ENCODE measurements at regions not wholly inside any gene's neighbourhood (a gene's known extent, or its start where the extent isn't known, plus 50 kb on each side); places are given as distances from the start of the nearest gene placed in this dataset.
"Not testable (repeated sequence)": the region's sequence is repeated elsewhere in the genome, so short reads cannot be mapped to it uniquely, and the experiment has no call there.

GRCh38 chr2:224217962-224218347 lies 178.9 kb upstream of the SERPINE2 start:
- dilution Hi-C loops (cut with MboI; ENCODE audit: extremely low pct_ligation_motif_present, low sequenced_read_pairs) = no loop called here
- DNase-seq (ENCODE audit: low read depth, low spot score) (no peak), FAIRE-seq (no peak)
- Histone ChIP-seq H2AFZ (ENCODE audit: low read depth, low read length) (no peak overlapping the region), H3K9me1 (replicated peaks; ENCODE audit: control insufficient read depth, extremely low read depth, insufficient read depth, low read length) (no peaks in the 10 kb centered on the region), H3K9me3 (replicated peaks; ENCODE audit: control insufficient read depth, insufficient read depth, low read length) (no peaks in the 10 kb centered on the region), H4K20me1 (replicated peaks; ENCODE audit: control insufficient read depth, extremely low read depth, insufficient read depth, low read length) (no peaks in the 10 kb centered on the region), H3K4me1 (ENCODE audit: control insufficient read depth, extremely low read depth, insufficient read depth, low read length) (peaks cover 26% of the 10 kb centered on the region), H3K9ac (replicated peaks; ENCODE audit: extremely low read depth, insufficient read depth, low read length) (no peak overlapping the region), H3K27ac (ENCODE audit: insufficient read depth, low read depth, low read length) (no peak overlapping the region), H3K36me3 (ENCODE audit: control insufficient read depth in 2 of 2, extremely low read depth in 1 of 2, insufficient read depth in 2 of 2, low read length in 2 of 2) (no peaks in the 10 kb centered on the region), H3K27me3 (ENCODE audit: control insufficient read depth in 2 of 2, insufficient read depth in 2 of 2, low read length in 2 of 2) (no peaks in the 10 kb centered on the region), H3K4me3 (replicated peaks in 1 of 3; ENCODE audit: insufficient read depth in 1 of 3, low read depth in 1 of 3, low read length in 3 of 3) (no peak overlapping the region), H3K79me2 (ENCODE audit: control insufficient read depth, insufficient read depth, low read length) (no peaks in the 10 kb centered on the region), H3K4me2 (ENCODE audit: insufficient read depth, low read length) (no peak overlapping the region)
- TF ChIP-seq MYC (IDR thresholded peaks at IDR 0.05; ENCODE audit: low read depth, low read length) (no peak), FOS (IDR thresholded peaks at IDR 0.05; ENCODE audit: borderline replicate concordance, insufficient read depth, low read length) (peak; percentile 16), MAX (IDR thresholded peaks at IDR 0.05; ENCODE audit: insufficient read depth, insufficient read length) (no peak)
- intact Hi-C loops (cut with micrococcal nuclease) = no loop called here
- BruUV-seq (replicated peaks) = no TSS peak
- POLR2A ChIA-PET = no interaction called here
- CTCF ChIA-PET = no interaction called here

- Histone ChIP-seq H3K27me3 (ENCODE audit: control insufficient read depth in 2 of 2, insufficient read depth in 2 of 2, low read length in 2 of 2) (no peaks in the 10 kb centered on the region), H3K9me1 (replicated peaks; ENCODE audit: control insufficient read depth, extremely low read depth, insufficient read depth, low read length) (no peaks in the 10 kb centered on the region), H3K4me2 (ENCODE audit: insufficient read depth, low read length) (no peak overlapping the region), H3K9me3 (replicated peaks; ENCODE audit: control insufficient read depth, insufficient read depth, low read length) (no peaks in the 10 kb centered on the region), H4K20me1 (replicated peaks; ENCODE audit: control insufficient read depth, extremely low read depth, insufficient read depth, low read length) (no peaks in the 10 kb centered on the region), H2AFZ (ENCODE audit: low read depth, low read length) (no peak overlapping the region), H3K4me1 (ENCODE audit: control insufficient read depth, extremely low read depth, insufficient read depth, low read length) (peaks cover 24% of the 10 kb centered on the region), H3K4me3 (replicated peaks in 1 of 3; ENCODE audit: insufficient read depth in 1 of 3, low read depth in 1 of 3, low read length in 3 of 3) (no peak overlapping the region), H3K79me2 (ENCODE audit: control insufficient read depth, insufficient read depth, low read length) (no peaks in the 10 kb centered on the region), H3K27ac (ENCODE audit: insufficient read depth, low read depth, low read length) (no peak overlapping the region), H3K36me3 (ENCODE audit: control insufficient read depth in 2 of 2, extremely low read depth in 1 of 2, insufficient read depth in 2 of 2, low read length in 2 of 2) (no peaks in the 10 kb centered on the region), H3K9ac (replicated peaks; ENCODE audit: extremely low read depth, insufficient read depth, low read length) (no peak overlapping the region)
- FAIRE-seq = no peak
- TF ChIP-seq EZH2 (IDR thresholded peaks at IDR 0.05; ENCODE audit: borderline replicate concordance, low read depth, low read length, severe bottlenecking) = no peak
- TF ChIP-seq GATA2 (IDR thresholded peaks at IDR 0.05; ENCODE audit: insufficient read depth, insufficient read length, low read depth, low read length) = no peak
- no peak for TF ChIP-seq FOS (IDR thresholded peaks at IDR 0.05; ENCODE audit: borderline replicate concordance, insufficient read depth, low read length)
- no peak for TF ChIP-seq CTCF (IDR thresholded peaks at IDR 0.05; ENCODE audit: extremely low read depth in 1 of 2, insufficient read depth in 1 of 2, low read depth in 1 of 2, low read length in 2 of 2)
- TF ChIP-seq MYC (IDR thresholded peaks at IDR 0.05; ENCODE audit: low read depth, low read length) = no peak
- ChIA-PET POLR2A (no interaction called here), CTCF (interaction anchor here (1.0 kb wide), 1 partner anchor 223 kb away, joined by 3 read pairs; no protein-coding TSS in a partner anchor)
- dilution Hi-C loops (cut with MboI; ENCODE audit: extremely low pct_ligation_motif_present, low sequenced_read_pairs) (no loop called here), intact Hi-C loops (cut with micrococcal nuclease) (no loop called here)
- no TSS peak for BruUV-seq (replicated peaks)
- DNase-seq (ENCODE audit: low read depth, low spot score) = no peak
These were observed 178.3 kb upstream of the SERPINE2 start for GRCh38 chr2:224217233-224217961.

- CTCF ChIA-PET; POLR2A ChIA-PET; H3K27ac ChIP-seq (ENCODE audit: insufficient read depth, low read depth, low read length); H3K27me3 ChIP-seq (ENCODE audit: control insufficient read depth in 2 of 2, insufficient read depth in 2 of 2, low read length in 2 of 2); H3K4me1 ChIP-seq (ENCODE audit: control insufficient read depth, extremely low read depth, insufficient read depth, low read length); H2AFZ ChIP-seq (ENCODE audit: low read depth, low read length); FAIRE-seq; H3K4me3 ChIP-seq (replicated peaks in 1 of 3; ENCODE audit: insufficient read depth in 1 of 3, low read depth in 1 of 3, low read length in 3 of 3); H3K79me2 ChIP-seq (ENCODE audit: control insufficient read depth, insufficient read depth, low read length); BruUV-seq (replicated peaks); DNase-seq (ENCODE audit: low read depth, low spot score); H3K36me3 ChIP-seq (ENCODE audit: control insufficient read depth in 2 of 2, extremely low read depth in 1 of 2, insufficient read depth in 2 of 2, low read length in 2 of 2); H3K9me3 ChIP-seq (replicated peaks; ENCODE audit: control insufficient read depth, insufficient read depth, low read length); H3K9ac ChIP-seq (replicated peaks; ENCODE audit: extremely low read depth, insufficient read depth, low read length); H3K9me1 ChIP-seq (replicated peaks; ENCODE audit: control insufficient read depth, extremely low read depth, insufficient read depth, low read length); H4K20me1 ChIP-seq (replicated peaks; ENCODE audit: control insufficient read depth, extremely low read depth, insufficient read depth, low read length); dilution Hi-C loops (cut with MboI; ENCODE audit: extremely low pct_ligation_motif_present, low sequenced_read_pairs); H3K4me2 ChIP-seq (ENCODE audit: insufficient read depth, low read length); intact Hi-C loops (cut with micrococcal nuclease): not testable (repeated sequence)
These were observed 176.5 kb upstream of the SERPINE2 start for GRCh38 chr2:224215611-224216010.

Measured in endothelial cell of umbilical vein (primary cell).